ENCODE measurements at regions not wholly inside any gene's neighbourhood (a gene's known extent, or its start where the extent isn't known, plus 50 kb on each side); places are given as distances from the start of the nearest gene placed in this dataset.

DNA sequence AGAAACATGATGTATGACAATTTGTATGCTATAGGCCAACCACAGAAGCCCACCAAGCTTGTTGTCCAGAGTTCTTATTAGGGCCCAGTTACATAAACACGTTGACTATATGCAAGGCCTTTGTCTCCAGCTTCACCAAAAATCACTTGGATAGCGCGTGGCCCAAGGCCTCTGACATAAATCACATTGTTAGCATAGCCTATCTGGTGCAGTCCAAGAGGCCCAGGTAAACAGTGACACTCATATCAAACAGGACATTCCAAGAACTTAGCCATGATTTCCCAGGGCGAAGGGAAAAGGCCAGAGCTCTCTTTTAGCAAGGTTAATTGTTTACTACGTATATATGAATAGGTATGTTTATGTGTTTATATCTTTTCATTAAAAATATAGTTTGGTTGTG, 337.2 kb upstream of the CELF2 start:
- TF ChIP-seq, protein P1, sequence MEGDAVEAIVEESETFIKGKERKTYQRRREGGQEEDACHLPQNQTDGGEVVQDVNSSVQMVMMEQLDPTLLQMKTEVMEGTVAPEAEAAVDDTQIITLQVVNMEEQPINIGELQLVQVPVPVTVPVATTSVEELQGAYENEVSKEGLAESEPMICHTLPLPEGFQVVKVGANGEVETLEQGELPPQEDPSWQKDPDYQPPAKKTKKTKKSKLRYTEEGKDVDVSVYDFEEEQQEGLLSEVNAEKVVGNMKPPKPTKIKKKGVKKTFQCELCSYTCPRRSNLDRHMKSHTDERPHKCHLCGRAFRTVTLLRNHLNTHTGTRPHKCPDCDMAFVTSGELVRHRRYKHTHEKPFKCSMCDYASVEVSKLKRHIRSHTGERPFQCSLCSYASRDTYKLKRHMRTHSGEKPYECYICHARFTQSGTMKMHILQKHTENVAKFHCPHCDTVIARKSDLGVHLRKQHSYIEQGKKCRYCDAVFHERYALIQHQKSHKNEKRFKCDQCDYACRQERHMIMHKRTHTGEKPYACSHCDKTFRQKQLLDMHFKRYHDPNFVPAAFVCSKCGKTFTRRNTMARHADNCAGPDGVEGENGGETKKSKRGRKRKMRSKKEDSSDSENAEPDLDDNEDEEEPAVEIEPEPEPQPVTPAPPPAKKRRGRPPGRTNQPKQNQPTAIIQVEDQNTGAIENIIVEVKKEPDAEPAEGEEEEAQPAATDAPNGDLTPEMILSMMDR (IDR thresholded peaks at IDR 0.05; ENCODE audit: poor library complexity) = no peak
- TF ChIP-seq EZH2 (IDR thresholded peaks at IDR 0.05; ENCODE audit: borderline replicate concordance) = no peak
- no peak for TF ChIP-seq EZH2phosphoT487 (IDR thresholded peaks at IDR 0.05; ENCODE audit: low read depth, severe bottlenecking, unreplicated experiment)
